Astrocyte (in vitro differentiated cells and primary cell): ENCODE measurements at regions not wholly inside any gene's neighbourhood (a gene's known extent, or its start where the extent isn't known, plus 50 kb on each side); places are given as distances from the start of the nearest gene placed in this dataset.

Experiments used
- EZH2 ChIP-seq: IDR thresholded peaks from 2 replicates; pipeline ENCODE4 v1.6.1; 2012; ENCODE audit warnings: mild to moderate bottlenecking, low read length, inconsistent platforms; ENCODE audit not compliant: insufficient read depth
- TF ChIP-seq, protein P1 (sequence below): IDR thresholded peaks from 2 replicates; pipeline ENCODE4 v1.5.1; 2011; ENCODE audit warnings: low read depth, mild to moderate bottlenecking, inconsistent platforms, low read length, moderate library complexity; ENCODE audit not compliant: insufficient read depth

DNA sequence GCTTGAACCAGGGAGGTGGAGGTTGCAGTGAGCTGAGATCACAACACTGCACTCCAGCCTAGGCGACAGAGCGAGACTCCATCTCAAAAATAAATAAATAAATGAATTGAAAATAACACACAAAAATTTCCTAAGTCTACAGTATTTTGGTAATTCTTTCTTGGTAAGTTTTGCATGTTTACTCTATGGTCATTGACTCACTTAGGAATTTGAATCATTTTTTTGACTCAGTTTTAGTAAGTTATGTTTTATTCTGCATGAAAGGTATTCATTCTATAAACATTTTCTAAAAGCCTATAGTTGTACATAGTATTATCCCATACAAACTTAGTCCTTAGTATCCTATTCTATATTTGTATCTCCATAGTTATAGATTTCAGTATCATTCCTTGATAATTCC is 772.9 kb upstream of the SLIT2 start:
- TF ChIP-seq, protein P1, sequence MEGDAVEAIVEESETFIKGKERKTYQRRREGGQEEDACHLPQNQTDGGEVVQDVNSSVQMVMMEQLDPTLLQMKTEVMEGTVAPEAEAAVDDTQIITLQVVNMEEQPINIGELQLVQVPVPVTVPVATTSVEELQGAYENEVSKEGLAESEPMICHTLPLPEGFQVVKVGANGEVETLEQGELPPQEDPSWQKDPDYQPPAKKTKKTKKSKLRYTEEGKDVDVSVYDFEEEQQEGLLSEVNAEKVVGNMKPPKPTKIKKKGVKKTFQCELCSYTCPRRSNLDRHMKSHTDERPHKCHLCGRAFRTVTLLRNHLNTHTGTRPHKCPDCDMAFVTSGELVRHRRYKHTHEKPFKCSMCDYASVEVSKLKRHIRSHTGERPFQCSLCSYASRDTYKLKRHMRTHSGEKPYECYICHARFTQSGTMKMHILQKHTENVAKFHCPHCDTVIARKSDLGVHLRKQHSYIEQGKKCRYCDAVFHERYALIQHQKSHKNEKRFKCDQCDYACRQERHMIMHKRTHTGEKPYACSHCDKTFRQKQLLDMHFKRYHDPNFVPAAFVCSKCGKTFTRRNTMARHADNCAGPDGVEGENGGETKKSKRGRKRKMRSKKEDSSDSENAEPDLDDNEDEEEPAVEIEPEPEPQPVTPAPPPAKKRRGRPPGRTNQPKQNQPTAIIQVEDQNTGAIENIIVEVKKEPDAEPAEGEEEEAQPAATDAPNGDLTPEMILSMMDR, result no peak
- no peak for TF ChIP-seq EZH2
